ENCODE measurements at regions not wholly inside any gene's neighbourhood (a gene's known extent, or its start where the extent isn't known, plus 50 kb on each side); places are given as distances from the start of the nearest gene placed in this dataset.

DNA sequence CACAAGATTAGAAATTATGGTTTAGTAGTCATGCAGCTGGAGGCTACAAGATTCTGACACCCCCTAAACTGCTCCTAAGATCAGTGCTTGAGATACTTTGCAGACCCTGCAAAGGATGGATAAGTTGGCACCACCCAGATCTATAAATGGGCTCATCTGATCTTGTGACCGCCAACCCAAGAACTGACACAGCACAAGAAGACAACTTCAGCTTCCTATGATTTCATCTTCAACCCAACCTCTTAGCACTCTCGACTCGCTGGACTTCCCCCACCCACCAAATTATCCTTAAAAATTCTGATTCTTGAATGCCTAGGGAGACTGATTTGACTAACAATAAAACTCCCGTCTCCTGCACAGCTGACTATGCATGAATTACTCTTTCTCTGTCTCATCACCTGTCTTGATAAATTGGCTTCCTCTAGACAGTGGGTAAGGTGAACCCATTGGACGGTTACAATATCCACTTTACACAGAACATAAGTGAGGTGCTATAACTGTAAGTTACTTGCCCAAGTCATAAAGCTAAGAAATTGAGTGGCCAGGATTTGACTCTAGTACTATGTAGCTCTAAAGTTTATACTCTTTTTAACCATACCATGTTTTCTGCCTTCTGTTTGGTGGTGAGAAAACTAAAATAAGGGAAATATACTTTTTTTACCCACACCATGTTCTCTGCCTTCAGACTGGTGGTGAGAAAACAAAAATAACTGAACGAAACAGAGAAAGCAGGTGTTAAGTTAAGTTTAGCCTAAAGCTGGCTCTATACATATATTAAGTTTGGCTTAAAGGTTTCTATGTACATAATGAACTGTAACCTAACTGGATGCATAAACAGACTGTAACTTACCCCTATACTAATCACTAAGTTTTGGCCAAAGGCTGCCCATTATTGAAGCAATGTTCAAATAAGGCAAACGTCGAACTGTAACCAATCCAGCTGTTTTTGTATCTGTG is 962.3 kb upstream of the NXPH2 start:
- no TSS peak for BruUV-seq (replicated peaks)
- Mint-ChIP-seq H3K27ac (ENCODE audit: unreplicated experiment) (no peak overlapping the region), H3K4me1 (ENCODE audit: low read depth, unreplicated experiment) (no peaks in the 10 kb centered on the region), H3K9me3 (ENCODE audit: unreplicated experiment) (no peaks in the 10 kb centered on the region), H3K4me3 (ENCODE audit: unreplicated experiment) (no peak overlapping the region), H3K36me3 (ENCODE audit: insufficient read depth, unreplicated experiment) (no peaks in the 10 kb centered on the region), H3K27me3 (ENCODE audit: insufficient read depth, unreplicated experiment) (no peaks in the 10 kb centered on the region)
- Histone ChIP-seq H3K36me3 (ENCODE audit: control insufficient read depth, insufficient read depth, low read length) (no peaks in the 10 kb centered on the region), H3K27me3 (replicated peaks; ENCODE audit: control insufficient read depth, insufficient read depth, low read length) (no peaks in the 10 kb centered on the region), H3K4me1 (no peaks in the 10 kb centered on the region), H3K9me3 (no peaks in the 10 kb centered on the region), H3K4me3 (ENCODE audit: low read depth, low read length) (no peak overlapping the region)
- DNase-seq: no peak
- TF ChIP-seq, protein P1, sequence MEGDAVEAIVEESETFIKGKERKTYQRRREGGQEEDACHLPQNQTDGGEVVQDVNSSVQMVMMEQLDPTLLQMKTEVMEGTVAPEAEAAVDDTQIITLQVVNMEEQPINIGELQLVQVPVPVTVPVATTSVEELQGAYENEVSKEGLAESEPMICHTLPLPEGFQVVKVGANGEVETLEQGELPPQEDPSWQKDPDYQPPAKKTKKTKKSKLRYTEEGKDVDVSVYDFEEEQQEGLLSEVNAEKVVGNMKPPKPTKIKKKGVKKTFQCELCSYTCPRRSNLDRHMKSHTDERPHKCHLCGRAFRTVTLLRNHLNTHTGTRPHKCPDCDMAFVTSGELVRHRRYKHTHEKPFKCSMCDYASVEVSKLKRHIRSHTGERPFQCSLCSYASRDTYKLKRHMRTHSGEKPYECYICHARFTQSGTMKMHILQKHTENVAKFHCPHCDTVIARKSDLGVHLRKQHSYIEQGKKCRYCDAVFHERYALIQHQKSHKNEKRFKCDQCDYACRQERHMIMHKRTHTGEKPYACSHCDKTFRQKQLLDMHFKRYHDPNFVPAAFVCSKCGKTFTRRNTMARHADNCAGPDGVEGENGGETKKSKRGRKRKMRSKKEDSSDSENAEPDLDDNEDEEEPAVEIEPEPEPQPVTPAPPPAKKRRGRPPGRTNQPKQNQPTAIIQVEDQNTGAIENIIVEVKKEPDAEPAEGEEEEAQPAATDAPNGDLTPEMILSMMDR (IDR thresholded peaks at IDR 0.05; ENCODE audit: insufficient read depth in 1 of 2, low read depth in 1 of 2, low read length in 1 of 2, severe bottlenecking in 1 of 2, unreplicated experiment in 1 of 2): no peak
- POLR2A ChIA-PET: no interaction called here
- intact Hi-C loops (cut with micrococcal nuclease; ENCODE audit: unreplicated experiment): no loop called here
- CTCF ChIA-PET: no interaction called here

DNA sequence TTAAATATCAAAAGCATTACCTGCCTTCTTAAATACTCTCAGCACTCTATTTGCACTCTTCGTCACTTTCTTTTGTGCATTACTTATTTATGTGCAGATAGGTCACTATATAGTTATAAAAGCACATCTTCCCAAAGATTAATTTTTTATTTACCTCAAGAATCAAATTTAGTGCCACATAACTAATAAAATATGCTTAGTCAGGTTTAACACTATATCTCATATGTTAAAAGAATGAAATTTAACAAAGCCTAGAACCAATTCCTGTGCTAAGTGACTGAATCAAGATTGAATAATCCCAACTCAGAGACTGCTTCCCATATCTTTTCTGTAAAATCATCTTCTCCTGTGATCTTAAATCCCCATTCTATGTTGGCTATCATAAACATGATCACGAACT is 957.5 kb upstream of the NXPH2 start:
- TF ChIP-seq, protein P1 (IDR thresholded peaks at IDR 0.05; ENCODE audit: insufficient read depth in 1 of 2, low read depth in 1 of 2, low read length in 1 of 2, severe bottlenecking in 1 of 2, unreplicated experiment in 1 of 2): no peak
- no peak overlapping the region for H3K27ac Mint-ChIP-seq (ENCODE audit: unreplicated experiment)
- POLR2A ChIA-PET: no interaction called here
- Histone ChIP-seq H3K4me3 (ENCODE audit: low read depth, low read length) (no peak overlapping the region), H3K27me3 (replicated peaks; ENCODE audit: control insufficient read depth, insufficient read depth, low read length) (no peaks in the 10 kb centered on the region), H3K36me3 (ENCODE audit: control insufficient read depth, insufficient read depth, low read length) (no peaks in the 10 kb centered on the region), H3K9me3 (no peaks in the 10 kb centered on the region), H3K4me1 (no peaks in the 10 kb centered on the region)
- H3K36me3 Mint-ChIP-seq (ENCODE audit: insufficient read depth, unreplicated experiment): no peaks in the 10 kb centered on the region
- BruUV-seq (replicated peaks): no TSS peak
- H3K27me3 Mint-ChIP-seq (ENCODE audit: insufficient read depth, unreplicated experiment): no peaks in the 10 kb centered on the region
- H3K4me1 Mint-ChIP-seq (ENCODE audit: low read depth, unreplicated experiment): no peaks in the 10 kb centered on the region
- CTCF ChIA-PET: interaction anchor here (0.6 kb wide), 1 partner anchor 24 kb away, joined by 3 read pairs; no protein-coding TSS in a partner anchor
- H3K4me3 Mint-ChIP-seq (ENCODE audit: unreplicated experiment): no peak overlapping the region
- DNase-seq: no peak
- H3K9me3 Mint-ChIP-seq (ENCODE audit: unreplicated experiment): no peaks in the 10 kb centered on the region
- intact Hi-C loops (cut with micrococcal nuclease; ENCODE audit: unreplicated experiment): no loop called here

DNA sequence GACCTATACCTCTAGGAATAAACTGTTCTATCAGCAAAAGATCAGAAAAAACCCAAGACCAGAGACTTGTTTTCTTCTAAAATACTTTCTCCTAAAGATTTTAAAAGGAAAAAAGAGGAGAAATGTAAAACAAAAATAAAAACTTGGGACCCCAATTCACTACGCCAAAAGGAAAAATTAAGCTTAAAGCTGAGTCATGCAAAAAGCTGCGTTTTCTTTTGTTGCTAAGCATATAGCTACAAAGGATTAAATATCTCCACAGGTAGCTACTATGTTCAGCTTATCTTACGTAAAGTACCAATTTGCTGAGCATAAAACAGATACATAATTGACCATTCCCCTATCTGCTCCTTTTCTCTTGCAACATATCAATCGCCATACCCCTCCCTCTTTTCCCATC is 950.0 kb upstream of the NXPH2 start:
- Mint-ChIP-seq H3K4me1 (ENCODE audit: low read depth, unreplicated experiment) (no peaks in the 10 kb centered on the region), H3K9me3 (ENCODE audit: unreplicated experiment) (no peaks in the 10 kb centered on the region), H3K36me3 (ENCODE audit: insufficient read depth, unreplicated experiment) (no peaks in the 10 kb centered on the region), H3K27me3 (ENCODE audit: insufficient read depth, unreplicated experiment) (no peaks in the 10 kb centered on the region), H3K4me3 (ENCODE audit: unreplicated experiment) (no peak overlapping the region), H3K27ac (ENCODE audit: unreplicated experiment) (no peak overlapping the region)
- CTCF ChIA-PET: no interaction called here
- intact Hi-C loops (cut with micrococcal nuclease; ENCODE audit: unreplicated experiment): no loop called here
- no peak for DNase-seq
- Histone ChIP-seq H3K4me3 (ENCODE audit: low read depth, low read length) (no peak overlapping the region), H3K36me3 (ENCODE audit: control insufficient read depth, insufficient read depth, low read length) (no peaks in the 10 kb centered on the region), H3K27me3 (replicated peaks; ENCODE audit: control insufficient read depth, insufficient read depth, low read length) (no peaks in the 10 kb centered on the region), H3K4me1 (no peaks in the 10 kb centered on the region), H3K9me3 (no peaks in the 10 kb centered on the region)
- POLR2A ChIA-PET: no interaction called here
- no TSS peak for BruUV-seq (replicated peaks)
- TF ChIP-seq, protein P1 (IDR thresholded peaks at IDR 0.05; ENCODE audit: insufficient read depth in 1 of 2, low read depth in 1 of 2, low read length in 1 of 2, severe bottlenecking in 1 of 2, unreplicated experiment in 1 of 2): no peak

All from Caco-2 (cell line).